ENCODE measurements at regions not wholly inside any gene's neighbourhood (a gene's known extent, or its start where the extent isn't known, plus 50 kb on each side); places are given as distances from the start of the nearest gene placed in this dataset.

GRCh38 chr15:91692596-91692995 is 160.9 kb upstream of the SLCO3A1 start:
- no peak for TF ChIP-seq CTCF (IDR thresholded peaks at IDR 0.05 in 2 of 3, conservative IDR thresholded peaks at IDR 0.05 in 1 of 3; ENCODE audit: control insufficient read depth in 2 of 3, extremely low read depth in 1 of 3, insufficient read depth in 1 of 3, low read depth in 3 of 3, low read length in 3 of 3)
- TF ChIP-seq PKNOX1 (IDR thresholded peaks at IDR 0.05) = no peak
- no peak for TF ChIP-seq KDM1A (IDR thresholded peaks at IDR 0.05; ENCODE audit: borderline replicate concordance)
- no peak for TF ChIP-seq FOXK2 (IDR thresholded peaks at IDR 0.05)
- no peak for TF ChIP-seq SIX5 (IDR thresholded peaks at IDR 0.05; ENCODE audit: low read depth, low read length, severe bottlenecking)
- no peak for TF ChIP-seq ZNF24 (IDR thresholded peaks at IDR 0.05)
- TF ChIP-seq MEF2A (IDR thresholded peaks at IDR 0.05; ENCODE audit: insufficient read depth, low read depth, low read length) = no peak
- no peak for TF ChIP-seq SMC3 (IDR thresholded peaks at IDR 0.05; ENCODE audit: borderline replicate concordance, low read length)
